IMR-90 (cell line): ENCODE measurements at regions not wholly inside any gene's neighbourhood (a gene's known extent, or its start where the extent isn't known, plus 50 kb on each side); places are given as distances from the start of the nearest gene placed in this dataset.

Source experiments
- ATAC-seq: fragments of 200-7000 bp; cut with Tn5 transposase; 2 replicates; pipeline ENCODE4 v1.9.1; 2020; ENCODE audit warnings: low read depth, mild to moderate bottlenecking, moderate library complexity
- BruUV-seq: library from RNA; stranded (reverse); fragments of 400-500 nt; replicated peaks from 2 replicates; lab custom pipeline; 2021; lab: Mats Ljungman, UMichigan
- CTCF ChIA-PET: fragments of 300-600 bp; formaldehyde crosslinking; extraction: SDS; loops from one replicate; lab custom pipeline; 2021; ENCODE audit warnings: antibody characterized with exemption; lab: Yijun Ruan, JAX
- POLR2A ChIA-PET: fragments of 300-600 bp; sonication (Branson Sonifier 250); formaldehyde crosslinking; loops from one replicate; lab custom pipeline; 2022; ENCODE audit warnings: antibody characterized with exemption; ENCODE audit not compliant: unreplicated experiment; lab: Charles Lee
- DNase-seq: peaks from one replicate; pipeline ENCODE4 v3.0.0; 2013
- H2AFZ ChIP-seq: replicated peaks from 2 replicates; pipeline ENCODE3; 2013; ENCODE audit warnings: low read length, mild to moderate bottlenecking; ENCODE audit not compliant: poor library complexity
- H2AK5ac ChIP-seq: 2 replicates; pipeline ENCODE4 v1.6.1; 2013; ENCODE audit warnings: low read depth, low read length, inconsistent platforms
- H2AK9ac ChIP-seq: replicated peaks from 2 replicates; pipeline ENCODE3; 2013; ENCODE audit warnings: mild to moderate bottlenecking, low read depth, low read length, moderate library complexity; ENCODE audit not compliant: poor library complexity
- H2BK120ac ChIP-seq: 2 replicates; pipeline ENCODE4 v1.6.1; 2013; ENCODE audit warnings: low read depth, low read length, inconsistent platforms
- H2BK15ac ChIP-seq: 3 replicates; pipeline ENCODE4 v1.6.1; 2013; ENCODE audit warnings: low read depth, low read length, inconsistent platforms
- H2BK20ac ChIP-seq: 2 replicates; pipeline ENCODE4 v1.6.1; 2013; ENCODE audit warnings: low read depth, mild to moderate bottlenecking, inconsistent platforms, low read length, moderate library complexity
- H2BK5ac ChIP-seq: 2 replicates; pipeline ENCODE4 v1.6.1; 2013; ENCODE audit warnings: mild to moderate bottlenecking, low read depth, low read length, inconsistent platforms; ENCODE audit not compliant: poor library complexity, severe bottlenecking
- H3K14ac ChIP-seq: replicated peaks from 2 replicates; pipeline ENCODE4 v1.6.1; 2013; ENCODE audit warnings: low read depth, low read length, inconsistent platforms
- H3K18ac ChIP-seq: 2 replicates; pipeline ENCODE4 v1.6.1; 2013; ENCODE audit warnings: low read depth, low read length, control low read depth
- H3K23ac ChIP-seq: 2 replicates; pipeline ENCODE4 v1.6.1; 2013; ENCODE audit warnings: low read depth, low read length, inconsistent platforms
- H3K27ac ChIP-seq: 2 replicates; pipeline ENCODE4 v1.5.1; 2013; ENCODE audit warnings: mild to moderate bottlenecking, control low read depth, low read length; ENCODE audit not compliant: insufficient read depth
- H3K27me3 ChIP-seq: 2 replicates; pipeline ENCODE4 v1.6.1; 2013; ENCODE audit warnings: low read length; ENCODE audit not compliant: control insufficient read depth, insufficient read depth
- H3K36me3 ChIP-seq: 2 replicates; pipeline ENCODE4 v1.6.1; 2013; ENCODE audit warnings: low read length, mixed read lengths; ENCODE audit not compliant: control insufficient read depth, insufficient read depth
- H3K4ac ChIP-seq: 2 replicates; pipeline ENCODE4 v1.6.1; 2013; ENCODE audit warnings: low read depth, low read length, inconsistent platforms
- H3K4me1 ChIP-seq: 2 replicates; pipeline ENCODE4 v1.6.1; 2013; ENCODE audit warnings: low read length, mixed read lengths; ENCODE audit not compliant: control insufficient read depth, insufficient read depth
- H3K4me2 ChIP-seq: 2 replicates; pipeline ENCODE4 v1.6.1; 2013; ENCODE audit warnings: low read depth, mild to moderate bottlenecking, control low read depth, low read length, moderate library complexity
- H3K4me3 ChIP-seq: 2 replicates; pipeline ENCODE4 v1.5.1; 2013; ENCODE audit warnings: low read depth, mild to moderate bottlenecking, control low read depth, low read length, moderate library complexity; ENCODE audit not compliant: insufficient read depth
- H3K56ac ChIP-seq: 2 replicates; pipeline ENCODE4 v1.6.1; 2013; ENCODE audit warnings: low read length, inconsistent platforms; ENCODE audit not compliant: insufficient read depth; ENCODE audit errors: extremely low read depth
- H3K79me1 ChIP-seq, 2 experiments: 2 replicates each; pipeline ENCODE4 v1.6.1; 2013; ENCODE audit warnings: low read length in 2 of 2, inconsistent platforms in 1 of 2, low read depth in 1 of 2
- H3K9ac ChIP-seq: 2 replicates; pipeline ENCODE4 v1.6.1; 2013; ENCODE audit warnings: low read depth, low read length, control low read depth
- H3K9me1 ChIP-seq: 2 replicates; pipeline ENCODE4 v1.6.1; 2013; ENCODE audit warnings: low read length, inconsistent platforms; ENCODE audit not compliant: insufficient read depth
- H3K9me3 ChIP-seq: 2 replicates; pipeline ENCODE4 v1.6.1; 2013; ENCODE audit warnings: low read length; ENCODE audit not compliant: control insufficient read depth, insufficient read depth
- H4K20me1 ChIP-seq: 2 replicates; pipeline ENCODE4 v1.6.1; 2013; ENCODE audit warnings: low read length, inconsistent platforms; ENCODE audit not compliant: insufficient read depth
- H4K5ac ChIP-seq: 2 replicates; pipeline ENCODE4 v1.6.1; 2013; ENCODE audit warnings: mild to moderate bottlenecking, low read depth, low read length, control low read depth
- H4K8ac ChIP-seq, 2 experiments: 2 replicates each; pipeline ENCODE4 v1.6.1; 2013; ENCODE audit warnings: low read depth in 2 of 2, low read length in 2 of 2, control low read depth in 1 of 2, inconsistent platforms in 1 of 2
- H4K91ac ChIP-seq: 2 replicates; pipeline ENCODE4 v1.6.1; 2013; ENCODE audit warnings: low read depth, low read length, inconsistent platforms; ENCODE audit not compliant: insufficient read depth
- BHLHE40 ChIP-seq: fragments of 150-350 bp; IDR thresholded peaks from 2 replicates; pipeline ENCODE4 v1.6.1; 2016; ENCODE audit warnings: mild to moderate bottlenecking, low read depth, low read length
- CEBPB ChIP-seq: IDR thresholded peaks from 2 replicates; pipeline ENCODE4 v1.6.1; 2012; ENCODE audit warnings: low read depth, low read length, improper control_type of control experiment
- CHD1 ChIP-seq: IDR thresholded peaks from 2 replicates; pipeline ENCODE4 v1.6.1; 2012; ENCODE audit warnings: low read depth, low read length, improper control_type of control experiment
- CTCF ChIP-seq: conservative IDR thresholded peaks from 2 replicates; pipeline ENCODE4 v1.5.1; 2012; ENCODE audit warnings: mild to moderate bottlenecking, low read depth, low read length, improper control_type of control experiment
- ELK1 ChIP-seq: fragments of 150-350 bp; IDR thresholded peaks from 2 replicates; pipeline ENCODE4 v1.6.1; 2016; ENCODE audit warnings: low read depth, mild to moderate bottlenecking, low read length, moderate library complexity, borderline replicate concordance
- FOS ChIP-seq: fragments of 150-350 bp; IDR thresholded peaks from 2 replicates; pipeline ENCODE4 v1.6.1; 2016; ENCODE audit warnings: low read depth, low read length
- MAFK ChIP-seq: IDR thresholded peaks from 2 replicates; pipeline ENCODE4 v1.6.1; 2012; ENCODE audit warnings: low read depth, low read length, improper control_type of control experiment
- MAZ ChIP-seq: IDR thresholded peaks from 2 replicates; pipeline ENCODE4 v1.6.1; 2012; ENCODE audit warnings: low read depth, mild to moderate bottlenecking, low read length, improper control_type of control experiment, moderate library complexity, borderline replicate concordance
- MXI1 ChIP-seq: IDR thresholded peaks from 2 replicates; pipeline ENCODE4 v1.6.1; 2012; ENCODE audit warnings: low read depth, mild to moderate bottlenecking, low read length, moderate library complexity, borderline replicate concordance
- NFE2L2 ChIP-seq: fragments of 150-350 bp; IDR thresholded peaks from 2 replicates; pipeline ENCODE4 v1.6.1; 2016; ENCODE audit warnings: low read depth, mild to moderate bottlenecking, low read length
- POLR2A ChIP-seq: IDR thresholded peaks from 2 replicates; pipeline ENCODE4 v1.6.1; 2012; ENCODE audit warnings: mild to moderate bottlenecking, low read depth, low read length
- RAD21 ChIP-seq: IDR thresholded peaks from 2 replicates; pipeline ENCODE4 v1.6.1; 2012; ENCODE audit warnings: low read length, improper control_type of control experiment
- RCOR1 ChIP-seq: IDR thresholded peaks from 2 replicates; pipeline ENCODE4 v1.6.1; 2012; ENCODE audit warnings: mild to moderate bottlenecking, low read length, improper control_type of control experiment; ENCODE audit not compliant: insufficient replicate concordance
- RFX5 ChIP-seq: IDR thresholded peaks from 2 replicates; pipeline ENCODE4 v1.8.0; 2012; ENCODE audit warnings: low read depth, mild to moderate bottlenecking, low read length, moderate library complexity
- SMC3 ChIP-seq: fragments of 150-350 bp; IDR thresholded peaks from 2 replicates; pipeline ENCODE4 v1.6.1; 2016; ENCODE audit warnings: low read depth, mild to moderate bottlenecking, antibody characterized with exemption, low read length, moderate library complexity
- USF2 ChIP-seq: fragments of 150-350 bp; IDR thresholded peaks from 2 replicates; pipeline ENCODE4 v1.6.1; 2017; ENCODE audit warnings: mild to moderate bottlenecking, antibody characterized with exemption, low read length, low read depth
- WGBS, 2 experiments: methylation state at CpG; one replicate each; pipeline versions ENCODE4 v1.1.5 to v1.1.7; 2013; ENCODE audit warnings: missing lambda C conversion rate in 2 of 2; ENCODE audit not compliant: insufficient read length in 1 of 2; ENCODE audit errors: extremely low coverage in 2 of 2; 5-methylcytosine and 5-hydroxymethylcytosine counted together
- dilution Hi-C: fragments of 300-500 bp; cut with HindIII; formaldehyde crosslinking; loops from one replicate; pipeline ENCODE4 v1.14.3; 2018; ENCODE audit warnings: low sequenced_read_pairs; ENCODE audit not compliant: unreplicated experiment
- in situ Hi-C: fragments of 300-500 bp; cut with MboI; formaldehyde crosslinking; loops from 3 replicates; pipeline ENCODE4 v1.14.3; 2019; ENCODE audit warnings: low sequenced_read_pairs, inconsistent platforms, mixed read lengths
- intact Hi-C: fragments of 100-400 bp; cut with micrococcal nuclease; formaldehyde crosslinking; loops from 2 replicates; pipeline ENCODE4 v1.10.0; 2022

GRCh38 chr3:22660606-22661005 lies 542.5 kb upstream of the UBE2E2 start:
- Histone ChIP-seq H2BK15ac (no peak overlapping the region), H3K23ac (no peak overlapping the region), H3K9me3 (peaks cover 8% of the 10 kb centered on the region), H3K27me3 (no peaks in the 10 kb centered on the region), H2AK5ac (no peak overlapping the region), H4K8ac (no peak overlapping the region), H3K18ac (no peak overlapping the region), H2BK5ac (no peak overlapping the region), H3K56ac (no peak overlapping the region), H2BK120ac (no peak overlapping the region), H4K5ac (no peak overlapping the region), H2BK20ac (no peak overlapping the region), H3K27ac (no peak overlapping the region), H3K79me1 (no peaks in the 10 kb centered on the region), H3K4me1 (no peaks in the 10 kb centered on the region), H2AK9ac (no peak overlapping the region), H3K14ac (no peak overlapping the region), H3K9ac (no peak overlapping the region), H2AFZ (no peak overlapping the region), H3K4ac (no peak overlapping the region), H4K91ac (no peak overlapping the region), H3K4me3 (no peak overlapping the region), H4K20me1 (no peaks in the 10 kb centered on the region), H3K9me1 (no peaks in the 10 kb centered on the region), H3K4me2 (no peak overlapping the region), H3K36me3 (no peaks in the 10 kb centered on the region)
- ChIA-PET CTCF (no interaction called here), POLR2A (no interaction called here)
- DNase-seq (no peak), ATAC-seq (no peak)
- intact Hi-C loops: no loop called here
- no CpG with 5 or more reads among the region's 1 CpG for WGBS, 2 experiments
- TF ChIP-seq USF2 (no peak), MAFK (no peak), ELK1 (no peak), CTCF (no peak), BHLHE40 (no peak), RCOR1 (no peak), SMC3 (no peak), MXI1 (no peak), CHD1 (no peak), FOS (no peak), MAZ (no peak), RAD21 (no peak), NFE2L2 (no peak), CEBPB (no peak), POLR2A (no peak), RFX5 (no peak)
- in situ Hi-C loops: no loop called here
- no TSS peak for BruUV-seq
- dilution Hi-C loops: no loop called here
